IMR-90 (cell line): ENCODE measurements at regions not wholly inside any gene's neighbourhood (a gene's known extent, or its start where the extent isn't known, plus 50 kb on each side); places are given as distances from the start of the nearest gene placed in this dataset.

ENCODE experiments used
- ATAC-seq: fragments of 200-7000 bp; cut with Tn5 transposase; 2 replicates; pipeline ENCODE4 v1.9.1; 2020; ENCODE audit warnings: low read depth, mild to moderate bottlenecking, moderate library complexity
- BruUV-seq: library from RNA; stranded (reverse); fragments of 400-500 nt; replicated peaks from 2 replicates; lab custom pipeline; 2021; lab: Mats Ljungman, UMichigan
- CTCF ChIA-PET: fragments of 300-600 bp; formaldehyde crosslinking; extraction: SDS; loops from one replicate; lab custom pipeline; 2021; ENCODE audit warnings: antibody characterized with exemption; lab: Yijun Ruan, JAX
- POLR2A ChIA-PET: fragments of 300-600 bp; sonication (Branson Sonifier 250); formaldehyde crosslinking; loops from one replicate; lab custom pipeline; 2022; ENCODE audit warnings: antibody characterized with exemption; ENCODE audit not compliant: unreplicated experiment; lab: Charles Lee
- DNase-seq: peaks from one replicate; pipeline ENCODE4 v3.0.0; 2013
- H2AFZ ChIP-seq: replicated peaks from 2 replicates; pipeline ENCODE3; 2013; ENCODE audit warnings: low read length, mild to moderate bottlenecking; ENCODE audit not compliant: poor library complexity
- H2AK5ac ChIP-seq: 2 replicates; pipeline ENCODE4 v1.6.1; 2013; ENCODE audit warnings: low read depth, low read length, inconsistent platforms
- H2AK9ac ChIP-seq: replicated peaks from 2 replicates; pipeline ENCODE3; 2013; ENCODE audit warnings: mild to moderate bottlenecking, low read depth, low read length, moderate library complexity; ENCODE audit not compliant: poor library complexity
- H2BK120ac ChIP-seq: 2 replicates; pipeline ENCODE4 v1.6.1; 2013; ENCODE audit warnings: low read depth, low read length, inconsistent platforms
- H2BK15ac ChIP-seq: 3 replicates; pipeline ENCODE4 v1.6.1; 2013; ENCODE audit warnings: low read depth, low read length, inconsistent platforms
- H2BK20ac ChIP-seq: 2 replicates; pipeline ENCODE4 v1.6.1; 2013; ENCODE audit warnings: low read depth, mild to moderate bottlenecking, inconsistent platforms, low read length, moderate library complexity
- H2BK5ac ChIP-seq: 2 replicates; pipeline ENCODE4 v1.6.1; 2013; ENCODE audit warnings: mild to moderate bottlenecking, low read depth, low read length, inconsistent platforms; ENCODE audit not compliant: poor library complexity, severe bottlenecking
- H3K14ac ChIP-seq: replicated peaks from 2 replicates; pipeline ENCODE4 v1.6.1; 2013; ENCODE audit warnings: low read depth, low read length, inconsistent platforms
- H3K18ac ChIP-seq: 2 replicates; pipeline ENCODE4 v1.6.1; 2013; ENCODE audit warnings: low read depth, low read length, control low read depth
- H3K23ac ChIP-seq: 2 replicates; pipeline ENCODE4 v1.6.1; 2013; ENCODE audit warnings: low read depth, low read length, inconsistent platforms
- H3K27ac ChIP-seq: 2 replicates; pipeline ENCODE4 v1.5.1; 2013; ENCODE audit warnings: mild to moderate bottlenecking, control low read depth, low read length; ENCODE audit not compliant: insufficient read depth
- H3K27me3 ChIP-seq: 2 replicates; pipeline ENCODE4 v1.6.1; 2013; ENCODE audit warnings: low read length; ENCODE audit not compliant: control insufficient read depth, insufficient read depth
- H3K36me3 ChIP-seq: 2 replicates; pipeline ENCODE4 v1.6.1; 2013; ENCODE audit warnings: low read length, mixed read lengths; ENCODE audit not compliant: control insufficient read depth, insufficient read depth
- H3K4ac ChIP-seq: 2 replicates; pipeline ENCODE4 v1.6.1; 2013; ENCODE audit warnings: low read depth, low read length, inconsistent platforms
- H3K4me1 ChIP-seq: 2 replicates; pipeline ENCODE4 v1.6.1; 2013; ENCODE audit warnings: low read length, mixed read lengths; ENCODE audit not compliant: control insufficient read depth, insufficient read depth
- H3K4me2 ChIP-seq: 2 replicates; pipeline ENCODE4 v1.6.1; 2013; ENCODE audit warnings: low read depth, mild to moderate bottlenecking, control low read depth, low read length, moderate library complexity
- H3K4me3 ChIP-seq: 2 replicates; pipeline ENCODE4 v1.5.1; 2013; ENCODE audit warnings: low read depth, mild to moderate bottlenecking, control low read depth, low read length, moderate library complexity; ENCODE audit not compliant: insufficient read depth
- H3K56ac ChIP-seq: 2 replicates; pipeline ENCODE4 v1.6.1; 2013; ENCODE audit warnings: low read length, inconsistent platforms; ENCODE audit not compliant: insufficient read depth; ENCODE audit errors: extremely low read depth
- H3K79me1 ChIP-seq, 2 experiments: 2 replicates each; pipeline ENCODE4 v1.6.1; 2013; ENCODE audit warnings: low read length in 2 of 2, inconsistent platforms in 1 of 2, low read depth in 1 of 2
- H3K9ac ChIP-seq: 2 replicates; pipeline ENCODE4 v1.6.1; 2013; ENCODE audit warnings: low read depth, low read length, control low read depth
- H3K9me1 ChIP-seq: 2 replicates; pipeline ENCODE4 v1.6.1; 2013; ENCODE audit warnings: low read length, inconsistent platforms; ENCODE audit not compliant: insufficient read depth
- H3K9me3 ChIP-seq: 2 replicates; pipeline ENCODE4 v1.6.1; 2013; ENCODE audit warnings: low read length; ENCODE audit not compliant: control insufficient read depth, insufficient read depth
- H4K20me1 ChIP-seq: 2 replicates; pipeline ENCODE4 v1.6.1; 2013; ENCODE audit warnings: low read length, inconsistent platforms; ENCODE audit not compliant: insufficient read depth
- H4K5ac ChIP-seq: 2 replicates; pipeline ENCODE4 v1.6.1; 2013; ENCODE audit warnings: mild to moderate bottlenecking, low read depth, low read length, control low read depth
- H4K8ac ChIP-seq, 2 experiments: 2 replicates each; pipeline ENCODE4 v1.6.1; 2013; ENCODE audit warnings: low read depth in 2 of 2, low read length in 2 of 2, control low read depth in 1 of 2, inconsistent platforms in 1 of 2
- H4K91ac ChIP-seq: 2 replicates; pipeline ENCODE4 v1.6.1; 2013; ENCODE audit warnings: low read depth, low read length, inconsistent platforms; ENCODE audit not compliant: insufficient read depth
- BHLHE40 ChIP-seq: fragments of 150-350 bp; IDR thresholded peaks from 2 replicates; pipeline ENCODE4 v1.6.1; 2016; ENCODE audit warnings: mild to moderate bottlenecking, low read depth, low read length
- MAZ ChIP-seq: IDR thresholded peaks from 2 replicates; pipeline ENCODE4 v1.6.1; 2012; ENCODE audit warnings: low read depth, mild to moderate bottlenecking, low read length, improper control_type of control experiment, moderate library complexity, borderline replicate concordance
- MXI1 ChIP-seq: IDR thresholded peaks from 2 replicates; pipeline ENCODE4 v1.6.1; 2012; ENCODE audit warnings: low read depth, mild to moderate bottlenecking, low read length, moderate library complexity, borderline replicate concordance
- POLR2A ChIP-seq: IDR thresholded peaks from 2 replicates; pipeline ENCODE4 v1.6.1; 2012; ENCODE audit warnings: mild to moderate bottlenecking, low read depth, low read length
- RCOR1 ChIP-seq: IDR thresholded peaks from 2 replicates; pipeline ENCODE4 v1.6.1; 2012; ENCODE audit warnings: mild to moderate bottlenecking, low read length, improper control_type of control experiment; ENCODE audit not compliant: insufficient replicate concordance
- RFX5 ChIP-seq: IDR thresholded peaks from 2 replicates; pipeline ENCODE4 v1.8.0; 2012; ENCODE audit warnings: low read depth, mild to moderate bottlenecking, low read length, moderate library complexity
- WGBS, 2 experiments: methylation state at CpG; one replicate each; pipeline versions ENCODE4 v1.1.5 to v1.1.7; 2013; ENCODE audit warnings: missing lambda C conversion rate in 2 of 2; ENCODE audit not compliant: insufficient read length in 1 of 2; ENCODE audit errors: extremely low coverage in 2 of 2; 5-methylcytosine and 5-hydroxymethylcytosine counted together
- dilution Hi-C: fragments of 300-500 bp; cut with HindIII; formaldehyde crosslinking; loops from one replicate; pipeline ENCODE4 v1.14.3; 2018; ENCODE audit warnings: low sequenced_read_pairs; ENCODE audit not compliant: unreplicated experiment
- in situ Hi-C: fragments of 300-500 bp; cut with MboI; formaldehyde crosslinking; loops from 3 replicates; pipeline ENCODE4 v1.14.3; 2019; ENCODE audit warnings: low sequenced_read_pairs, inconsistent platforms, mixed read lengths
- intact Hi-C: fragments of 100-400 bp; cut with micrococcal nuclease; formaldehyde crosslinking; loops from 2 replicates; pipeline ENCODE4 v1.10.0; 2022
- TF ChIP-seq, protein P1 (sequence below): fragments of 150-350 bp; IDR thresholded peaks from 2 replicates; pipeline ENCODE4 v1.6.1; 2017; ENCODE audit warnings: mild to moderate bottlenecking, antibody characterized with exemption, low read length, low read depth

GRCh38 chr15:98164571-98164970 is 204.1 kb downstream of the ARRDC4 start:
- no peak for DNase-seq
- Histone ChIP-seq H2BK120ac (no peak overlapping the region), H4K20me1 (no peaks in the 10 kb centered on the region), H2BK20ac (no peak overlapping the region), H3K27ac (no peak overlapping the region), H3K56ac (no peak overlapping the region), H3K9me1 (no peaks in the 10 kb centered on the region), H3K18ac (no peak overlapping the region), H3K4me1 (no peaks in the 10 kb centered on the region), H4K91ac (no peak overlapping the region), H3K4me2 (no peak overlapping the region), H3K4me3 (no peak overlapping the region), H3K36me3 (no peaks in the 10 kb centered on the region), H2AK5ac (no peak overlapping the region), H2BK15ac (no peak overlapping the region), H3K79me1 (no peaks in the 10 kb centered on the region), H2AFZ (no peak overlapping the region), H3K4ac (no peak overlapping the region), H3K9me3 (peaks cover 33% of the 10 kb centered on the region), H3K9ac (no peak overlapping the region), H3K27me3 (no peaks in the 10 kb centered on the region), H2BK5ac (no peak overlapping the region), H4K5ac (no peak overlapping the region), H3K23ac (no peak overlapping the region), H3K14ac (no peak overlapping the region), H2AK9ac (no peak overlapping the region), H4K8ac (no peak overlapping the region)
- POLR2A ChIA-PET, result no interaction called here
- no CpG with 5 or more reads among the region's 1 CpG for WGBS, 2 experiments
- no TSS peak for BruUV-seq
- dilution Hi-C loops, result no loop called here
- TF ChIP-seq POLR2A, result no peak
- no peak for TF ChIP-seq BHLHE40
- TF ChIP-seq RFX5, result no peak
- TF ChIP-seq MXI1, result no peak
- TF ChIP-seq RCOR1, result no peak
- TF ChIP-seq MAZ, result no peak
- TF ChIP-seq, protein P1, sequence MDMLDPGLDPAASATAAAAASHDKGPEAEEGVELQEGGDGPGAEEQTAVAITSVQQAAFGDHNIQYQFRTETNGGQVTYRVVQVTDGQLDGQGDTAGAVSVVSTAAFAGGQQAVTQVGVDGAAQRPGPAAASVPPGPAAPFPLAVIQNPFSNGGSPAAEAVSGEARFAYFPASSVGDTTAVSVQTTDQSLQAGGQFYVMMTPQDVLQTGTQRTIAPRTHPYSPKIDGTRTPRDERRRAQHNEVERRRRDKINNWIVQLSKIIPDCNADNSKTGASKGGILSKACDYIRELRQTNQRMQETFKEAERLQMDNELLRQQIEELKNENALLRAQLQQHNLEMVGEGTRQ, result no peak
- ATAC-seq, result no peak
- in situ Hi-C loops, result no loop called here
- intact Hi-C loops, result no loop called here
- CTCF ChIA-PET, result no interaction called here
